Stimulated activated CD4-positive, alpha-beta T cell treated with anti-CD3 and anti-CD28 coated beads, Interleukin-4, amount 100 ng/mL, for 48 hours (primary cell): ENCODE measurements at regions not wholly inside any gene's neighbourhood (a gene's known extent, or its start where the extent isn't known, plus 50 kb on each side); places are given as distances from the start of the nearest gene placed in this dataset.

Source experiments
- DNase-seq, 2 donors: peaks; one replicate each; pipeline ENCODE4 v3.0.0-alpha.2; 2020; ENCODE audit warnings: low read depth in 2 of 2

GRCh38 chr2:102078773-102079172 lies 63.8 kb upstream of the IL1R1 start:
- DNase-seq: no peak

GRCh38 chr2:102080451-102081242 lies 61.9 kb upstream of the IL1R1 start:
- no peak for DNase-seq

GRCh38 chr2:102081243-102081522 lies 61.4 kb upstream of the IL1R1 start:
- no peak for DNase-seq

GRCh38 chr2:102081606-102082005 lies 60.9 kb upstream of the IL1R1 start:
- DNase-seq: no peak

GRCh38 chr2:102082571-102083392 lies 59.8 kb upstream of the IL1R1 start:
- peak; percentile 35 to 38 for DNase-seq

- no peak for DNase-seq
Observed at GRCh38 chr2:102083393-102083703, 59.2 kb upstream of the IL1R1 start.

- no peak for DNase-seq
Observed at GRCh38 chr2:102084651-102085050, 57.9 kb upstream of the IL1R1 start.

- DNase-seq: no peak
Observed at GRCh38 chr2:102085238-102085637, 57.3 kb upstream of the IL1R1 start.

GRCh38 chr2:102086150-102086872 lies 56.2 kb upstream of the IL1R1 start:
- DNase-seq: no peak

GRCh38 chr2:102091121-102091520 lies 51.4 kb upstream of the IL1R1 start:
- DNase-seq: no peak

- DNase-seq: no peak
Observed at GRCh38 chr2:102091908-102092307, 50.6 kb upstream of the IL1R1 start.

- DNase-seq: no peak
Observed at GRCh38 chr2:102092535-102092934, 50.0 kb upstream of the IL1R1 start.
